Fibroblast of villous mesenchyme (primary cell): ENCODE measurements at regions not wholly inside any gene's neighbourhood (a gene's known extent, or its start where the extent isn't known, plus 50 kb on each side); places are given as distances from the start of the nearest gene placed in this dataset. TPM values are rescaled to one million over a fixed set of nuclear protein-coding genes. Genes with fewer than 3 reads are reported as not detected.

Source experiments
- DNase-seq: peaks from one replicate; pipeline ENCODE4 v3.0.0-alpha.2; 2010; ENCODE audit warnings: low read depth
- H3K4me3 ChIP-seq: 2 replicates; pipeline ENCODE4 v1.5.1; 2011; ENCODE audit warnings: low read depth, mild to moderate bottlenecking, low read length
- CTCF ChIP-seq: IDR thresholded peaks from 2 replicates; pipeline ENCODE4 v1.5.1; 2012; ENCODE audit warnings: low read depth, mild to moderate bottlenecking, low read length; ENCODE audit not compliant: insufficient read depth
- small RNA-seq: library from RNA; depleted of rRNA; stranded (forward); fragments of <200 nt; gene quantifications from one replicate; pipeline ENCODE3, GENCODE V24; 2012

- no peak for TF ChIP-seq CTCF
- H3K4me3 ChIP-seq, result no peak overlapping the region
- no peak for DNase-seq
Measured at GRCh38 chr3:18499301-18499700, 74.2 kb upstream of the SATB1 start.

- no peak for TF ChIP-seq CTCF
- H3K4me3 ChIP-seq, result no peak overlapping the region
- DNase-seq, result no peak
Measured at GRCh38 chr3:18494251-18494650, 69.1 kb upstream of the SATB1 start.

- no peak for TF ChIP-seq CTCF
- no peak overlapping the region for H3K4me3 ChIP-seq
- no peak for DNase-seq
Measured at GRCh38 chr3:18489939-18490338, 64.8 kb upstream of the SATB1 start.

GRCh38 chr3:18483226-18483625 lies 58.1 kb upstream of the SATB1 start:
- DNase-seq, result no peak
- no peak for TF ChIP-seq CTCF
- no peak overlapping the region for H3K4me3 ChIP-seq

DNA sequence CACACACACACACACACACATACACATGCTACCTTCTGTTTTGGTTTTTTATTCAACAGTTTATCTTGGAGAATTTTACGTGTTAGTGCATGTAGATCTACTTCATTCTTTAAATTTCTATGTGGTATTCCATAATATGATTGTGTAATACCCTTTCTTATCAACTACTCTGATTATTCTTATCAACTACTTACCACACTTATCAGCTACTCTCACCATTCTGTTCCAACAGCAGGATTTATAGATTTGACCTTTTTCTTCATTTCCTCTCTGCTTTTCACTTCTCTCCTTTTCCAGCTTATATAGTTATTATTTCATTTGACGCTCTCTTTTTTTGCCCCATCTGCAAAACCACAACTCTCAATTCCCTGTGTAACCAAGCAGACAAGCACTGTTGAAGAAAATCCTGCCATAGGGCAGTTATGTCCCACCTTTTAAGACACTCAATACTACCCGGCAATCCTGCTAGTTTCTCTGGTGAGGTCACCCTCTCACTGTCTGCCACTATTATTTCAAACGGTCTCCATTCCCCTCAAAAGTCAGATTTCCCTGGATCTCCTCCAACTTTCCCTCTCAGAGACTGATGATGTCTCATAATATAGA lies 56.9 kb upstream of the SATB1 start:
- H3K4me3 ChIP-seq, result no peak overlapping the region
- DNase-seq, result no peak
- no peak for TF ChIP-seq CTCF

DNA sequence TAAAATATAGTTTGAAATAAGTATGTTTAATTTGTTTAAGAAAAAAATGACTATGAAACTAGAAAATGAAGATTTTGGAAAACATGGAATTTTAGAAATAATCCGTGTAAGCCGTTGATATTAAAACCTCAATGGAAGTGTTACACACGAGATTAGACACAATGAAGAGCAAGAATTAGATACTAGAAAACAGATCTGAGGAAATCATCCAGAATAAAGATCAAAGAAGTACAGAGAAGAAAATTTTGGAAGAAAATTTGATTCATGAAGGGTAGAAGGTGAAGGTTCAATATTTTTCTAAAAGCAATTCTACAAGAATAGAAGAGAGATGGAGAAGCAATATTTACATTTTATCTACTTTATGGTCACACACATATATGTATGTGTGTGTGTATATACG lies 52.5 kb upstream of the SATB1 start:
- DNase-seq, result no peak
- no peak for TF ChIP-seq CTCF

More for the DNA sequence above, 52.5 kb upstream of the SATB1 start:
- no peak overlapping the region for H3K4me3 ChIP-seq

Small RNAs in the stretch of these regions (small RNA-seq; reads per million reads assigned to genes)
- not detected for gene RNU6-138P
